HUES6 (cell line): ENCODE measurements at regions not wholly inside any gene's neighbourhood (a gene's known extent, or its start where the extent isn't known, plus 50 kb on each side); places are given as distances from the start of the nearest gene placed in this dataset.

Source experiments
- H3K27ac ChIP-seq: 2 replicates; pipeline ENCODE4 v1.7.0; 2013; ENCODE audit warnings: low read depth, mild to moderate bottlenecking, low read length, inconsistent platforms
- H3K27me3 ChIP-seq: 2 replicates; pipeline ENCODE4 v1.6.1; 2013; ENCODE audit warnings: low read length; ENCODE audit not compliant: control insufficient read depth, insufficient read depth
- H3K36me3 ChIP-seq: 2 replicates; pipeline ENCODE4 v1.6.1; 2013; ENCODE audit warnings: low read length; ENCODE audit not compliant: control insufficient read depth, insufficient read depth
- H3K4me1 ChIP-seq: 2 replicates; pipeline ENCODE4 v1.6.1; 2013; ENCODE audit warnings: low read length; ENCODE audit not compliant: control insufficient read depth, insufficient read depth
- H3K4me3 ChIP-seq: 2 replicates; pipeline ENCODE4 v1.5.1; 2013; ENCODE audit warnings: low read depth, low read length
- H3K9ac ChIP-seq: one replicate; pipeline ENCODE4 v1.6.1; 2013; ENCODE audit warnings: mild to moderate bottlenecking, low read length
- H3K9me3 ChIP-seq: 2 replicates; pipeline ENCODE4 v1.6.1; 2013; ENCODE audit warnings: low read depth, low read length; ENCODE audit not compliant: control insufficient read depth, insufficient read depth

DNA sequence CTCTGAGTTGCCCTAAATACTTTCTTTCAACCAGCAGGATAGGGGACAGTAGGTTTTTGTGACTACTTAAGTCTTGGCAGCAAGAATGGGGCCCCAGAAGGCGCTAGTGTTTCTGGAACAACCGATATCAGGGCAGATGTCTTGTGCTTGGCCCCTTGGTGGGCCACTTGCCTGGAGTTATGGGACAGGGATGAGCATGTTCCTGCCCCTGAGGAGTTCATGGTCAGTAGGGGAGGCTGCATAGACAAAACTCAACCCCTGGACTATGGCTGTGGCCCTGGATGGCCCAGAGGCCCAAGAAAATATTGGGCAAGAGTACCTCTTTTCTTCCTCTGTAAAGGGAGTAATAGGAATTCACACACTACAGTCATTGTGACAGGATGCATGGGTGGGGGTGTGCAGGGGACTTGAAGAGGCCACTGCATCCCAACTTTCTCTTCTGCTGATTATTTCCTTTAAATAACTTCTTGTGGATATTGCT lies 57.7 kb upstream of the IGFBP3 start:
- peaks cover 14% of the 10 kb centered on the region; the same call in 1 of the 2 replicates for H3K9me3 ChIP-seq
- no peaks in the 10 kb centered on the region for H3K27me3 ChIP-seq
- H3K4me1 ChIP-seq: peaks cover 18% of the 10 kb centered on the region
- H3K4me3 ChIP-seq: peak overlapping the region; percentile 16; the same call in 1 of the 2 replicates
- peak overlapping the region; percentile 27 for H3K9ac ChIP-seq
- no peaks in the 10 kb centered on the region for H3K36me3 ChIP-seq
- peak overlapping the region; percentile 60; the same call in 1 of the 2 replicates for H3K27ac ChIP-seq

DNA sequence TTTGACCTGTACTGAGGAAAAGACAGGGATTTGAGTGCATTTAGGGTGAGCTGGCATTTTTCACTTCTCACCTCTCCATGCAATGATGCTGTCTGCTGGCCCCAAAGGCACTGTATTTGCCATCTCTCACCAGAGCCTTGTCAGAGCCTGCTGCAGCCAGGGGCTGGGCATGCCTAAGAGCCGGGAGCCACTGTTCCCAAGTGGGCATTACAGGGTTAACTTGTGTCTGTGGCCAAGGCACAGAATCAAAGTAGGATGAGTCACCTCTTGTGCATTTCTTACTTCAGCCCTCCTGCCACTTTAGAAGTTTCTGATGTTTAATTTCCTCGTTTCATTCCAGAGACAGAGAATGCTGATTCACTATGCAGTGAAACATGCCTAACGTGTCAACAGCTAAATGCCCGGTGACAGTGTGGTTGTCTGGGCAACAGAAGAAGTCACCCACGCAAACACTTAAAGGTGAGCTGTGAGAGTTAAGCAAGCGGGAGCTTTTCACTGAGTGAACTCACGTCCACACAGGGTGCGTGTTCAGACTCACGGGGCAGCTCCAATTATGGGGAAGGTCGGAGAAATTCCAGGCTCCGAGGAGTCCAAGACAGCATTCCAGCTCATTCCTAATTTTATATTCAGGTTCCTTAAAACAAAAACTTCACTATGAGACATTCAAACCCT lies 57.1 kb upstream of the IGFBP3 start:
- Histone ChIP-seq H3K36me3 (no peaks in the 10 kb centered on the region), H3K27ac (peak overlapping the region; percentile 60; the same call in 1 of the 2 replicates), H3K9me3 (peaks cover 14% of the 10 kb centered on the region; the same call in 1 of the 2 replicates), H3K9ac (peak overlapping the region; percentile 43), H3K4me3 (peak overlapping the region; percentile 16; the same call in 1 of the 2 replicates), H3K27me3 (no peaks in the 10 kb centered on the region), H3K4me1 (peaks cover 18% of the 10 kb centered on the region)

DNA sequence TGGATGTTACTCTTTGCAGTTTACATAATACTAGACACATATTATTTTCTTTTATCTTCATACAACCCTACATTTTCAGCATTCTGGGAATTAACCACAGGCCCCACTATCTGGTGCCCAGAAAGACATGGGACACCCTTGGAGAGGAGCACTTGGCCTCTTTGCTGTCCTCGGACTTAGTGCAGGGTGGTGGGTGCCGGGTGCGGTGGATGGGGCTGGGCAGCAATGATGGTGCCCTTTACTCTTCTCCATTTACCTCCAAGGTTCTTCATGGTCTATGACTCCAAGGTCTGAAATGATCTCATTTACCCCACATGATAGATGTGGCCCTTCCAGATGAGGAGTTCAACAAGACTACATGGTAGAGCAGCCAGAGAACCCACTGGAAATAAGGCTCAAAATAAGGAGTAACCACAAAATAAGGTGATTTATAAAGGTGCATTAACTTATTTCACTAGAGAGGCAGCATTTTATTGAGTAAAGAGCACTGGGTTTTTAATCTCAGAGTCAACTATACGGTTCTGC lies 56.2 kb upstream of the IGFBP3 start:
- no peaks in the 10 kb centered on the region for H3K36me3 ChIP-seq
- no peaks in the 10 kb centered on the region for H3K27me3 ChIP-seq
- no peak overlapping the region for H3K9ac ChIP-seq
- H3K4me1 ChIP-seq: peaks cover 18% of the 10 kb centered on the region
- H3K27ac ChIP-seq: peak overlapping the region; percentile 47; the same call in 1 of the 2 replicates
- H3K4me3 ChIP-seq: no peak overlapping the region
- peaks cover 11% of the 10 kb centered on the region; the same call in 1 of the 2 replicates for H3K9me3 ChIP-seq

DNA sequence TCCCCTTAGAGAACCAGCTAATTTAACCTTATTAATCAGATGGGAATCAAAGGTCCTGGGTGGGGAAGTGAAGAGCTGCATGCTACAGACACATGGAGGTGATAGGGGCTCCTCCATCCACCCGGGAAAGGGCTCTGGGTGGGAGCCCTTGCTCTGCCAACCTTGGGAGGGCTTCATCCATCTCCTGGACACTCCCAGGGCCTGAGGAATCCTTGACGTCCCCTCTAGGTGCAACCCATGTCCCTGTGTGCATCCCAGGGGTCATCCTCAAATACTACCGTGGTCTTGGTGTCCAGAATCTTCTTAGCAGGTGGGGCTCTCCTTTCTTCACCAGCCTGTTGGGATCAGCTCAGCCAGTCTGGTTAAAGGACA lies 55.4 kb upstream of the IGFBP3 start:
- H3K9ac ChIP-seq: no peak overlapping the region
- H3K4me1 ChIP-seq: peaks cover 18% of the 10 kb centered on the region
- H3K27ac ChIP-seq: no peak overlapping the region
- H3K4me3 ChIP-seq: no peak overlapping the region
- H3K27me3 ChIP-seq: no peaks in the 10 kb centered on the region
- no peaks in the 10 kb centered on the region for H3K36me3 ChIP-seq
- peaks cover 4% of the 10 kb centered on the region; the same call in 1 of the 2 replicates for H3K9me3 ChIP-seq

DNA sequence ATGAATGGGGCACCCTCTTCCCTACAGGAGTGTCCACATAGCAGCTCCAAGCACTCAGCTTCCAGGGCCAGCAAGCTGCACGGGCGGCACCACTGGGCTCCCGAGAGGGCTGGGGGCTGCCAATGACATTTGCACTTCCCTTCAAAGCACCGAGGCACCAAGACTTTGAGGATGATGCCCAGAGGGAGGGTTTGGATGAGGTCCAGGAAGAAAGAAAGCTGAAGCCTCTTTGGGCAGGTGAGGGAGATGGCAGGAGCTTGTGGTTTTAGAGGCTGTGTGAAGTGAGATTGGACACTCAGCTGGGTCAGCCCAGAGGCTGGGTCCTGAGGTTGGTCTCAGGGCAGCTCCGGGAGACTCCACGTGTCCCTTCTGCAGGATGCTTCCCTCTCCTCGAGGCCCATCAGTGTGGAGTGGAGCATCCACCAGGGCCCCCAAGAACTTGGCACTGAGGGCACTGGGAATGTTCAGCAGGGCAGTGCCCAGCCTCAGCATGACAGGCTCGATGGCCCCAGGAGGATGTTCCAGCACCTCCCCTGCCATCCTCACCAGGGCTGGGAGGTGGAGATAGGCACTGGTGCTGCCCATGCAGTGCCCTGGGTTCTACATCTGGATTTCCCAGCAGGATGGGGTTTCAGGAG lies 54.9 kb upstream of the IGFBP3 start:
- no peak overlapping the region for H3K4me3 ChIP-seq
- H3K4me1 ChIP-seq: peaks cover 18% of the 10 kb centered on the region
- no peaks in the 10 kb centered on the region for H3K27me3 ChIP-seq
- H3K9me3 ChIP-seq: peaks cover 4% of the 10 kb centered on the region; the same call in 1 of the 2 replicates
- H3K36me3 ChIP-seq: no peaks in the 10 kb centered on the region
- H3K9ac ChIP-seq: no peak overlapping the region
- no peak overlapping the region for H3K27ac ChIP-seq

DNA sequence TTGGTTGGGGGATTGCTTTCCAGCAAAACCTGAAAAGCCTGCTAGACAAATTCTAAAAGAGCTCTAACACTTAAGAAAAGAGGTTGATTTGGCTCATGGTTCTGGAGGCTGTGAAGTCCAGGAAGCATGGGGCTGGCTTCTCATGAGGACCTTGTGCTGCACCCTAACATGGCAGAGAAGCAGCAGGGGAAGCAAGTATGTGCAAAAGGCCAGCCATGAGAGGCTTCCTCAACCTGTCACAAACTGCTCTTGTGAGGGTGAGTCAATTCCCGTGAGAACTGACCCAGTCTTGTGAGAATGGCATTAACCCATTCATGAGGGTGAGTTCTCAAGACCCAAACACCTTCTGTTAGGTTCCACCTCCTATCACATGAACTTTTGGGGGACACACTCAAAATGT lies 54.3 kb upstream of the IGFBP3 start:
- H3K9ac ChIP-seq: no peak overlapping the region
- H3K27ac ChIP-seq: no peak overlapping the region
- peaks cover 4% of the 10 kb centered on the region; the same call in 1 of the 2 replicates for H3K9me3 ChIP-seq
- H3K36me3 ChIP-seq: no peaks in the 10 kb centered on the region
- H3K4me3 ChIP-seq: no peak overlapping the region
- no peaks in the 10 kb centered on the region for H3K27me3 ChIP-seq
- H3K4me1 ChIP-seq: peaks cover 18% of the 10 kb centered on the region

DNA sequence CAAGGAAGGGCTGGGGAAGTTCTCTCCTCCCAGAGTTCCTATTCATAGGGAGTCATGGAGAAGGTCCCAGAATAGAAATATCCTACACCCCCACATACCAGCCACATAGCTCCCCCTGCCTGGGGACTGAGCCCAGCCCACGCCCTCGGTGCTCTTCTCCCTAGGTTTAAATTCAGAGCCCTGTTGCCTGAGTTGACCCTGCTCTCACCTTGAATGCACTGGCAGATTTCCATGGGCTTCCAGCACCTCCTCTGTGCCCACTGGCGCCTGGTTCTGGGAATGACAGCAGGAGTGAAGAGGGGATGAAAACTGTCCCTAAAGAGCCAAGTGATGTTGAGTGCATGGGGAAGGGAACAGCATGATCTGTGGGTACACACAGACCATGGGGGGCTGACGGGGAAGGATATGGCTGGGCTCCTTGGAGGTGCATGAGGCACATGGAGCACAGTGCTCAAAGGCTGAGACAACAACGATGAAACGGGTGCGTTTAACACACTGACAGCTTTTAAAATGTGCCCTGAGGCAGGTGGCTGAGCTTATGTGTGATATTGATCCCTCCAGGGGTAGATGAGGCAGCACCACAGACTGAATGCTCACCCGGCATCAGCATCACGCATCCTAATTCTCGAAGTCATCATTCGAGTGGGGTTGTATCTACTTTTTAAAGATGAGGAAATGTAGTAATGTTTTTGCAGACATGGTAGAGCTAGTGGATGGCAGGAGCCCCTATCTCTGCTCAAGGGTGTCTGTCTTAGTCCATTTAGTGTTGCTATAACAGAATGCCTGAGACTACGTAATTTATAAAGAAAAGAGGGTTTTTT lies 53.7 kb upstream of the IGFBP3 start:
- H3K27ac ChIP-seq: no peak overlapping the region
- H3K9me3 ChIP-seq: peaks cover 4% of the 10 kb centered on the region; the same call in 1 of the 2 replicates
- H3K4me3 ChIP-seq: no peak overlapping the region
- no peaks in the 10 kb centered on the region for H3K27me3 ChIP-seq
- H3K9ac ChIP-seq: no peak overlapping the region
- peaks cover 18% of the 10 kb centered on the region for H3K4me1 ChIP-seq
- no peaks in the 10 kb centered on the region for H3K36me3 ChIP-seq

DNA sequence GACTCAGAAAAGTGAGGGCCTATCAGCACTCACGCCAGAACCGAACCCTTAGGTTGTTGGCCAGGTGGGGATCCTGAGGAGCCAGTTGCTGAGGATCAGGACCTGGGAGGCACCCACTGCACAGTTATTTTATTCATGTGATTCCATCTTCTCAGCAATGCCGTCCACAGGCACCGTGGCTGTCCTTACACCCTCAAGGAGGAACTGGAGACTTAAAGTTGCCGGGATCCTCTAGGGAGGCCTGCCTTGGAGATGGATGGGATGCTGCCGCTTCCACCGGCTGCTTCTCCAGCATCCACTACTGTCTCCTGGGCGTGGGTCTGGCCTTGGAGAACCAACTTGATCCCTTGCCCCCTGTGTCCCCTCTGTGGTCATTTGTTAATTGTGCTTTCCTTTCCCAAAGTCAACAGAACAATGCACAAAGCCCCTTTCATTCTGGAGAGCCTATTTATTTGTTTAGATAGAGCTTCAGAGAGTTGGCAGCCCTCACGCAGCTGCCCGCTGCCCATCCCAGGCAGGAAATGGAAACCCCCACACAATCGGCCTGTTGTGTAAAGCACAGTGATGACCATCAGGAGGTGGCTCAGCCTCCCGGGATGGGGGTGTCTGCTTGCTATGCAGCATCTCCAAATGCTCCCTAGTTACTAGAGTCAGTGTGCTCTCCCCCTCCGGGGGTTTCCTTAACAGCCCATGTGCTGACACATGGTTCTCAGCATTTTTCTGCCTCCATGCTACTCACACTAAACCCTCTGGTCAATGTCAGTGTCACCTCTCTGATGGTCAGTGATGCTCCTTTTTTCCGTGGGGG lies 52.9 kb upstream of the IGFBP3 start:
- peaks cover 17% of the 10 kb centered on the region for H3K4me1 ChIP-seq
- peaks cover 4% of the 10 kb centered on the region; the same call in 1 of the 2 replicates for H3K9me3 ChIP-seq
- H3K4me3 ChIP-seq: no peak overlapping the region
- no peak overlapping the region for H3K27ac ChIP-seq
- H3K36me3 ChIP-seq: no peaks in the 10 kb centered on the region
- no peak overlapping the region for H3K9ac ChIP-seq
- no peaks in the 10 kb centered on the region for H3K27me3 ChIP-seq

DNA sequence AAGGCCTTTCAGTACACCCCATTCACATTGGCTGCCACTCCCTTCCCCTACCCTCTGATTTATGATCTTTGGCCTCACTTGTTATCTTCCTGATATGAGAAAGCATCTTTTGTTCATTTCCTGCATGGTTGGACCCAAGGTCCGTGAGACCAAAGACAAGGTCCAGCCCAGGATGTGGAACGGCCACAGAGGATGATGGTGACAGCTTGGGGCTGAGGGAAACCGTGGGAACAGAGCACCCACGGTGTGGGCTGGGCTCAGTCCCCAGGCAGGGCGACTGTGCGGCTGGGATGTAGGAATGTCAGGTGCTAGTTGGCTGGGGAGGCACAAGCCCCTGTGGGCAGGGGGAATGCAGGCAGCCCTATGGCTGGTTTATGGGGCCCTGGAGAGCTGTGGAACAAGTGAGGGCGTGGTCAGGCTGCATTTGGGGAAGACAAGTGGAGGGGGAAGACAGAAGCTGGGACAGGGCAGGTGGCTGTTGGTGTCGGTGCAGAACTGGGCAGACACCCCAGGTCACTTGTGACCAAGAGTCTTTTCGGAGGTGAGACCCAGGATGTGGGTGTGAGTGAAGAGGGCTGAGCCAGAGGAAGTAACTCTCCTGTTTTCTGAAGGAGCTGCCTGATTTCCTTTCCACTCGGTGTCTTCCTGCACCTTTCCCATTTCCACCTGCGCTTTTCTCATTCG lies 51.7 kb upstream of the IGFBP3 start:
- Histone ChIP-seq H3K9ac (no peak overlapping the region), H3K27me3 (no peaks in the 10 kb centered on the region), H3K36me3 (no peaks in the 10 kb centered on the region), H3K4me1 (peaks cover 5% of the 10 kb centered on the region), H3K9me3 (peaks cover 4% of the 10 kb centered on the region; the same call in 1 of the 2 replicates), H3K4me3 (no peak overlapping the region), H3K27ac (no peak overlapping the region)
